ENCODE measurements at regions not wholly inside any gene's neighbourhood (a gene's known extent, or its start where the extent isn't known, plus 50 kb on each side); places are given as distances from the start of the nearest gene placed in this dataset.

- TF ChIP-seq EP300 (IDR thresholded peaks at IDR 0.05; ENCODE audit: borderline replicate concordance) (no peak), REST (IDR thresholded peaks at IDR 0.05; ENCODE audit: low read depth) (no peak), RAD21 (IDR thresholded peaks at IDR 0.05; ENCODE audit: low read depth) (no peak), MAX (IDR thresholded peaks at IDR 0.05) (no peak), USF1 (IDR thresholded peaks at IDR 0.05) (no peak)
Observed at GRCh38 chr3:168951884-168952283, 711.6 kb downstream of the MECOM start.
